CD14-positive monocyte (primary cell): ENCODE measurements at regions not wholly inside any gene's neighbourhood (a gene's known extent, or its start where the extent isn't known, plus 50 kb on each side); places are given as distances from the start of the nearest gene placed in this dataset.

Source experiments
- DNase-seq, 3 donors: peaks; one replicate each; pipeline ENCODE4 v3.0.0-alpha.2; 2011 to 2022
- H2AFZ ChIP-seq: 2 replicates; pipeline ENCODE4 v1.6.0; 2012; ENCODE audit warnings: mild to moderate bottlenecking, low read depth, low read length, inconsistent platforms; ENCODE audit not compliant: insufficient read depth, poor library complexity, severe bottlenecking
- H3K27ac ChIP-seq, 2 donors: 1 replicate in 1 of 2; 2 replicates in 1 of 2; pipeline ENCODE4 v1.5.1; 2012 to 2013; ENCODE audit warnings: low read length in 2 of 2, control low read depth in 1 of 2, inconsistent platforms in 1 of 2, low read depth in 1 of 2, mild to moderate bottlenecking in 1 of 2
- H3K27me3 ChIP-seq, 2 donors: one replicate each; pipeline versions ENCODE4 v1.6.0 to v1.6.1; 2011 to 2013; ENCODE audit warnings: low read length in 2 of 2; ENCODE audit not compliant: control insufficient read depth in 2 of 2, insufficient read depth in 2 of 2
- H3K36me3 ChIP-seq, 2 donors: replicated peaks in 1 of 2; 1 replicate in 1 of 2; 2 replicates in 1 of 2; pipeline versions ENCODE4 v1.5.1 to v1.6.1; 2012 to 2013; ENCODE audit warnings: low read length in 2 of 2, control low read depth in 1 of 2, inconsistent platforms in 1 of 2, mild to moderate bottlenecking in 1 of 2; ENCODE audit not compliant: insufficient read depth in 2 of 2, control insufficient read depth in 1 of 2
- H3K4me1 ChIP-seq, 2 donors: 1 replicate in 1 of 2; 2 replicates in 1 of 2; pipeline versions ENCODE4 v1.5.1 to v1.6.1; 2012 to 2013; ENCODE audit warnings: low read length in 2 of 2, control low read depth in 1 of 2, inconsistent platforms in 1 of 2, mild to moderate bottlenecking in 1 of 2, moderate library complexity in 1 of 2; ENCODE audit not compliant: insufficient read depth in 2 of 2, control insufficient read depth in 1 of 2
- H3K4me2 ChIP-seq: replicated peaks from 2 replicates; pipeline ENCODE3; 2012; ENCODE audit warnings: low read length, moderate library complexity, mild to moderate bottlenecking; ENCODE audit not compliant: poor library complexity, severe bottlenecking; ENCODE audit errors: extremely low read depth
- H3K4me3 ChIP-seq, 3 experiments: fragments of 200-600 bp in 1 of 3; sonication (generic) in 1 of 3; replicated peaks in 1 of 3; 1 replicate in 2 of 3; 2 replicates in 1 of 3; pipeline ENCODE4 v1.5.1; 2011 to 2013; ENCODE audit warnings: low read length in 3 of 3, mild to moderate bottlenecking in 3 of 3, control low read depth in 2 of 3, low read depth in 2 of 3, inconsistent platforms in 1 of 3, moderate library complexity in 1 of 3
- H3K79me2 ChIP-seq: 2 replicates; pipeline ENCODE4 v1.6.0; 2012; ENCODE audit warnings: mild to moderate bottlenecking, control low read depth, inconsistent platforms, low read length, moderate library complexity; ENCODE audit not compliant: insufficient read depth
- H3K9ac ChIP-seq: 2 replicates; pipeline ENCODE4 v1.6.0; 2017; ENCODE audit warnings: low read length, mild to moderate bottlenecking; ENCODE audit not compliant: insufficient read depth, poor library complexity, severe bottlenecking
- H3K9me3 ChIP-seq, 2 donors: replicated peaks in 1 of 2; 1 replicate in 1 of 2; 2 replicates in 1 of 2; pipeline versions ENCODE4 v1.5.1 to v1.6.1; 2012 to 2013; ENCODE audit warnings: low read length in 2 of 2, control low read depth in 1 of 2; ENCODE audit not compliant: control insufficient read depth in 1 of 2, insufficient read depth in 1 of 2
- H4K20me1 ChIP-seq: 2 replicates; pipeline ENCODE4 v1.6.0; 2012; ENCODE audit warnings: mild to moderate bottlenecking, low read length, control low read depth, moderate library complexity; ENCODE audit not compliant: insufficient read depth
- H3K27ac Mint-ChIP-seq, 7 donors: one replicate each; pipeline ENCODE4 v1.8.0; 2020; ENCODE audit warnings: mild to moderate bottlenecking in 7 of 7, mixed read lengths in 7 of 7, moderate library complexity in 6 of 7, inconsistent platforms in 2 of 7
- H3K27me3 Mint-ChIP-seq, 3 donors: one replicate each; pipeline ENCODE4 v1.8.0; 2021 to 2022; ENCODE audit warnings: low read depth in 3 of 3, mild to moderate bottlenecking in 3 of 3, mixed read lengths in 3 of 3, moderate library complexity in 3 of 3, inconsistent platforms in 1 of 3
- H3K36me3 Mint-ChIP-seq, 2 donors: one replicate each; pipeline ENCODE4 v1.8.0; 2020; ENCODE audit warnings: mixed read lengths in 2 of 2, inconsistent platforms in 1 of 2, mild to moderate bottlenecking in 1 of 2
- H3K4me1 Mint-ChIP-seq: one replicate; pipeline ENCODE4 v1.8.0; 2020; ENCODE audit warnings: mild to moderate bottlenecking, mixed read lengths
- H3K4me3 Mint-ChIP-seq, 2 donors: one replicate each; pipeline ENCODE4 v1.8.0; 2020; ENCODE audit warnings: mild to moderate bottlenecking in 2 of 2, mixed read lengths in 2 of 2, moderate library complexity in 1 of 2
- H3K9me3 Mint-ChIP-seq, 7 donors: one replicate each; pipeline ENCODE4 v1.8.0; 2020 to 2022; ENCODE audit warnings: mixed read lengths in 7 of 7, mild to moderate bottlenecking in 6 of 7, moderate library complexity in 6 of 7, inconsistent platforms in 2 of 7
- WGBS: methylation state at CpG from one replicate; pipeline ENCODE4 v1.1.5; 2013; ENCODE audit warnings: missing lambda C conversion rate; ENCODE audit not compliant: insufficient coverage; 5-methylcytosine and 5-hydroxymethylcytosine counted together
- intact Hi-C, 2 donors: fragments of 100-400 bp; cut with micrococcal nuclease; formaldehyde crosslinking; loops; one replicate each; pipeline versions ENCODE4 v1.15.0 to v1.15.1; 2023
- TF ChIP-seq, protein P1 (sequence below): fragments of 200-600 bp; IDR thresholded peaks from one replicate; pipeline ENCODE4 v1.8.0; 2022; ENCODE audit warnings: antibody characterized with exemption, mild to moderate bottlenecking

DNA sequence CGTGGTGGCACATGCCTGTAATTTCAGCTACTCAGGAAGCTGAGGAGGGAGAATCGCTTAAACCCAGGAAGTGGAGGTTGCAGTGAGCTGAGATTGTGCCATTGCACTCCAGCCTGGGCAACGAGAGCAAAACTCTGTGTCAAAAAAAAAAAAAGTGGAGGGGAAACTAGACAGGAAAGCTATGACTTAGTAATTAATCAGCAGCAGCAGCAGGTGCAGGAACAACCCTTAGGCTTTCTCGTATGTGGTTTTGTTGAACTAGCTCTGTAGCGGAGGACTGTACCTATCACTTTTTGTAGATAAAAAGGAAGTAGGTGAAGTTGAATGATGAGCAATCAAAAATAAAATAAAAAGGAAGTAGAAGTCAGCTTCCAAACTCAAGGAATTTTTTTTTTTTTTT lies 76.9 kb upstream of the KMT2C start:
- H3K4me3 Mint-ChIP-seq: peak overlapping the region; percentile 62 to 91
- no peaks in the 10 kb centered on the region for H3K36me3 Mint-ChIP-seq
- peaks cover 15% of the 10 kb centered on the region for H3K4me1 Mint-ChIP-seq
- H3K4me3 ChIP-seq: peak overlapping the region; percentile 20 to 69 (median 27)
- H3K27me3 ChIP-seq: no peaks in the 10 kb centered on the region
- H3K9me3 ChIP-seq: peaks cover 5 to 9% of the 10 kb centered on the region in 2 donors
- no peaks in the 10 kb centered on the region for H3K79me2 ChIP-seq
- no peaks in the 10 kb centered on the region for H4K20me1 ChIP-seq
- peaks cover 9 to 11% of the 10 kb centered on the region in 2 donors for H3K4me1 ChIP-seq
- peaks cover 0 to 17% (median 7%) of the 10 kb centered on the region in 7 donors for H3K9me3 Mint-ChIP-seq
- TF ChIP-seq, protein P1, sequence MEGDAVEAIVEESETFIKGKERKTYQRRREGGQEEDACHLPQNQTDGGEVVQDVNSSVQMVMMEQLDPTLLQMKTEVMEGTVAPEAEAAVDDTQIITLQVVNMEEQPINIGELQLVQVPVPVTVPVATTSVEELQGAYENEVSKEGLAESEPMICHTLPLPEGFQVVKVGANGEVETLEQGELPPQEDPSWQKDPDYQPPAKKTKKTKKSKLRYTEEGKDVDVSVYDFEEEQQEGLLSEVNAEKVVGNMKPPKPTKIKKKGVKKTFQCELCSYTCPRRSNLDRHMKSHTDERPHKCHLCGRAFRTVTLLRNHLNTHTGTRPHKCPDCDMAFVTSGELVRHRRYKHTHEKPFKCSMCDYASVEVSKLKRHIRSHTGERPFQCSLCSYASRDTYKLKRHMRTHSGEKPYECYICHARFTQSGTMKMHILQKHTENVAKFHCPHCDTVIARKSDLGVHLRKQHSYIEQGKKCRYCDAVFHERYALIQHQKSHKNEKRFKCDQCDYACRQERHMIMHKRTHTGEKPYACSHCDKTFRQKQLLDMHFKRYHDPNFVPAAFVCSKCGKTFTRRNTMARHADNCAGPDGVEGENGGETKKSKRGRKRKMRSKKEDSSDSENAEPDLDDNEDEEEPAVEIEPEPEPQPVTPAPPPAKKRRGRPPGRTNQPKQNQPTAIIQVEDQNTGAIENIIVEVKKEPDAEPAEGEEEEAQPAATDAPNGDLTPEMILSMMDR: no peak
- peak; percentile 33 to 66 (median 45) for DNase-seq
- peak overlapping the region in 1 of 2 donors; percentile 26 for H3K27ac ChIP-seq
- H2AFZ ChIP-seq: peak overlapping the region; percentile 50
- intact Hi-C loops: no loop called here
- peak overlapping the region; percentile 68 for H3K4me2 ChIP-seq
- H3K27ac Mint-ChIP-seq: peak overlapping the region in 6 of 7 donors; percentile 43 to 85 (median 74)
- H3K36me3 ChIP-seq: no peaks in the 10 kb centered on the region
- no peak overlapping the region for H3K9ac ChIP-seq
- 0% methylated on average over 2 of the region's 5 CpGs for WGBS
- H3K27me3 Mint-ChIP-seq: peaks cover 3 to 14% (median 4%) of the 10 kb centered on the region in 3 donors

DNA sequence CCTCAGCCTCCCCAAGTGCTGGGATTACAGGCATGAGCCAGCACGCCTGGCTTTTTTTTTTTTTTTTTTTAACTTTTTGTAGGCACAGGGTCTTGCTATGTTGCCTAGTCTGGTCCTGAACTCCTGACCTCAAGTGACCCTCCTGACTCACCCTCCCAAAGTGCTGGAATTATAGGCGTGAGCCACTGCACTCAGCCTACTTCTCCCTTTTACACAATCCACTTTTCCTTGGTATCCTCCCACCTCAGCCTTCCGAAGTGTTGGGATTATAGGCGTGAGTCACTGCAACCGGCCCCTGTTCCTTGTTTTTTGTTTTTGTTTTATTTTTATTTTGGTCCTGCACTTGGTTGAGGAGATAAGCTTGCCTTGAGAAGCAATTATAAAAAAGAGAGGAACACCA lies 75.9 kb upstream of the KMT2C start:
- intact Hi-C loops: no loop called here

More for the DNA sequence above, 75.9 kb upstream of the KMT2C start:
- 85% methylated on average over 3 of the region's 5 CpGs for WGBS
- Mint-ChIP-seq H3K27ac (peak overlapping the region in 2 of 7 donors; percentile 38 to 43), H3K9me3 (peaks cover 0 to 10% (median 7%) of the 10 kb centered on the region in 7 donors), H3K4me1 (peaks cover 15% of the 10 kb centered on the region), H3K4me3 (peak overlapping the region in 1 of 2 donors; percentile 54), H3K27me3 (peaks cover 2 to 8% (median 7%) of the 10 kb centered on the region in 3 donors), H3K36me3 (no peaks in the 10 kb centered on the region)
- Histone ChIP-seq H3K36me3 (no peaks in the 10 kb centered on the region), H3K4me2 (no peak overlapping the region), H3K9me3 (peaks cover 5 to 9% of the 10 kb centered on the region in 2 donors), H2AFZ (no peak overlapping the region), H3K4me1 (peaks cover 9 to 11% of the 10 kb centered on the region in 2 donors), H3K27ac (no peak overlapping the region), H3K4me3 (no peak overlapping the region), H4K20me1 (no peaks in the 10 kb centered on the region), H3K79me2 (no peaks in the 10 kb centered on the region), H3K9ac (no peak overlapping the region), H3K27me3 (no peaks in the 10 kb centered on the region)
- TF ChIP-seq, protein P1: no peak
- DNase-seq: peak in 1 of 3 donors; percentile 29
